Activated T-helper 2 cell treated with anti-CD3 and anti-CD28 coated beads, Interferon-gamma antibody, Interleukin-2, Interleukin-4, amounts not matched to agents 10 μg/mL and 5 μg/mL and 100 μg/mL, durations not matched to agents 14 hours and 24 hours and 36 hours (primary cell): ENCODE measurements at regions not wholly inside any gene's neighbourhood (a gene's known extent, or its start where the extent isn't known, plus 50 kb on each side); places are given as distances from the start of the nearest gene placed in this dataset.

Source experiments
- DNase-seq: peaks from one replicate; pipeline ENCODE4 v3.0.0; 2021; ENCODE audit warnings: low spot score
- H3K27ac Mint-ChIP-seq: one replicate; pipeline ENCODE4 v1.8.0; 2021; ENCODE audit warnings: mixed read lengths
- H3K27me3 Mint-ChIP-seq: one replicate; pipeline ENCODE4 v1.8.0; 2021; ENCODE audit warnings: low read depth, mixed read lengths
- H3K36me3 Mint-ChIP-seq: one replicate; pipeline ENCODE4 v1.8.0; 2021; ENCODE audit warnings: low read depth, mixed read lengths
- H3K4me1 Mint-ChIP-seq: one replicate; pipeline ENCODE4 v1.8.0; 2021; ENCODE audit warnings: low read depth, mixed read lengths
- H3K4me3 Mint-ChIP-seq: one replicate; pipeline ENCODE4 v1.8.0; 2021; ENCODE audit warnings: low read depth, mild to moderate bottlenecking, moderate library complexity, mixed read lengths
- H3K9me3 Mint-ChIP-seq: one replicate; pipeline ENCODE4 v1.8.0; 2021; ENCODE audit warnings: mixed read lengths
- intact Hi-C: fragments of 100-400 bp; cut with micrococcal nuclease; formaldehyde crosslinking; loops from one replicate; pipeline ENCODE4 v1.15.1; 2023

DNA sequence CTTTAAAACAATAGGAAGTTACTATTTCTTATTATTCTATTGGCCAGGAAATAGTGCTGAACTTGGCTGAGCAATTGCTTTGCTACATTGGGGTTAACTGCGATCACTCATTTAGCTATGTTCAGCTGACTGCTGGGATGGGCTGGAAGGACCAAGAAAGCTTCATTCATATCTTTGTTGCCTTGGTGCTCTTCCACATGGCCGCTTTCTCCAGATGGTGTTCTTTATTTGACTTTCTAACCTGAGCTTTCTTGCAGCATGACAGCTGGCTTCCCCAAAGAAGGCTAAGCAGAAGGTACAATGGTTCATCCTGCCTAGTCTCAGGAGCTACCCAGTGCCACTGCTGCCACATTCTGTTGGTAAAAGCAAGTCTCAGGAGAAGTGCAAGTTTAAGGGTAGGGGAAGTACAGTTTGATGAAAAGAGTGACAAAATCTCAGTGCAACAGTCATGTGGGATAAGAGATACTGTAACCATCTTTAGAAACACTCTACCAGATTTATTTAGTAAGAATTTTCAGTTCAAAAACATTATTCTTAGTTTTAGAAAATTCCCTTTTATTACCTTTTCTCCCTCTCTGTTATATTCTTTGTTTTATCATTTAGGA lies 180.6 kb upstream of the RBMS1 start:
- Mint-ChIP-seq H3K36me3 (no peaks in the 10 kb centered on the region), H3K27me3 (peaks cover 3% of the 10 kb centered on the region), H3K27ac (no peak overlapping the region), H3K9me3 (no peaks in the 10 kb centered on the region), H3K4me1 (no peaks in the 10 kb centered on the region), H3K4me3 (no peak overlapping the region)
- no peak for DNase-seq
- intact Hi-C loops, result no loop called here

DNA sequence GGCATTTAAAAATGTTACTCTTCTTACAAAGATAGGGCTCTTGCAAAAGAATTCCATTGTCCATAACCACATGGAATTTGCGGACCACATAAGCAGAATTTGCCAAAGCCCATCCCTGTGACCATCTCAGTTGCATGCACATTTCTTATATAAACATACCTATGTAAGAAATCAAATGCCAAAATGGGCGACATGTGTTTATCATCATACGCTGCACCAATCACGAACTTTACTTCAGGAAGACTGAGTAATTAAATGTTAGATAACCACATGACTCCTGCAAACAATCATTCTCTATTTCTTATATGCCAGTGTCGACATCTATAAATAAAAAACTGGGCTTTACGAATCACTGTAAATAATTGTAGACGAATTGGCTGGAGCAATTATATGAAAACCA lies 186.1 kb upstream of the RBMS1 start:
- intact Hi-C loops, result no loop called here
- peaks cover 12% of the 10 kb centered on the region for H3K27me3 Mint-ChIP-seq
- no peaks in the 10 kb centered on the region for H3K4me1 Mint-ChIP-seq
- no peaks in the 10 kb centered on the region for H3K36me3 Mint-ChIP-seq
- H3K9me3 Mint-ChIP-seq, result no peaks in the 10 kb centered on the region
- no peak for DNase-seq
- no peak overlapping the region for H3K27ac Mint-ChIP-seq
- no peak overlapping the region for H3K4me3 Mint-ChIP-seq

DNA sequence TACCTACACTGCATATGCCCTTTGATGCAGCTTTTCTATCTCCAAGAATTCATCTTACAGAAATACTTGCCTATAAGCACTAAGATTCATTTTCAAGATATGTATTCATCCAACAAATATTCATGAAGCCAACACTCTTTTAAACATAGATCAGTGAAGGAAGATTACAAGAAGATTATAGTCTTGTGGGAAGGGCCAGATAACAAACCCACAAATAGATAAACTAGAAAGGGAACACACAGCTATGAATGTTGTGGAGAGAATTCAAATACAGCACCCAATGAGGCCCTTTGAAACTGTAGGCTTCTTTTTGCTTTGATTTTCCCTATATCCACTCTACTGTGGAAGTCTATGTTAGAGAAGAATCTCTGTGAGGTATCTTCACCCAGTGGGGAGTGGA lies 186.7 kb upstream of the RBMS1 start:
- no peaks in the 10 kb centered on the region for H3K36me3 Mint-ChIP-seq
- H3K4me3 Mint-ChIP-seq, result no peak overlapping the region
- intact Hi-C loops, result no loop called here

DNA sequence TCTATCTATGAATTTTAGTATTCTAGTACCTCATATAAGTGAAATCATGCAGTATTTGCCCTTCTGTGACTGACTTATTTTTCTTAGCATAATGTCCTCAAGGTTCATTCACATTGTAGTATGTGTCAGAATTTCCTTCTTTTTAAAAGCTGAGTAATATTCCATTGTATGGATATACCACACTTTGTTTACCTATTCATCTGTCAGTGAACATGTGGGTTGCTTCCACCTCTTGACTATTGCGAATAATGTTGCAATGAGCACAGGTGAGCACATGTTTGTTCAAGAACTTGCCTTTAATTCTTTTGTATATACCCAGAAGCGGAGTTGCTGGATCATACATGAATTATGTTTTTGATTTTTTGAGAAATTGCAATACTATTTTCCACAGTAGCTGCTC lies 187.4 kb upstream of the RBMS1 start:
- no peak overlapping the region for H3K4me3 Mint-ChIP-seq
- H3K9me3 Mint-ChIP-seq, result no peaks in the 10 kb centered on the region
- DNase-seq, result no peak
- no peak overlapping the region for H3K27ac Mint-ChIP-seq
- H3K27me3 Mint-ChIP-seq, result peaks cover 11% of the 10 kb centered on the region
- no peaks in the 10 kb centered on the region for H3K4me1 Mint-ChIP-seq
- H3K36me3 Mint-ChIP-seq, result no peaks in the 10 kb centered on the region
- intact Hi-C loops, result no loop called here

More for the DNA sequence above, 186.7 kb upstream of the RBMS1 start:
- no peaks in the 10 kb centered on the region for H3K4me1 Mint-ChIP-seq
- H3K27me3 Mint-ChIP-seq, result peaks cover 11% of the 10 kb centered on the region
- no peaks in the 10 kb centered on the region for H3K9me3 Mint-ChIP-seq
- no peak for DNase-seq
- no peak overlapping the region for H3K27ac Mint-ChIP-seq

DNA sequence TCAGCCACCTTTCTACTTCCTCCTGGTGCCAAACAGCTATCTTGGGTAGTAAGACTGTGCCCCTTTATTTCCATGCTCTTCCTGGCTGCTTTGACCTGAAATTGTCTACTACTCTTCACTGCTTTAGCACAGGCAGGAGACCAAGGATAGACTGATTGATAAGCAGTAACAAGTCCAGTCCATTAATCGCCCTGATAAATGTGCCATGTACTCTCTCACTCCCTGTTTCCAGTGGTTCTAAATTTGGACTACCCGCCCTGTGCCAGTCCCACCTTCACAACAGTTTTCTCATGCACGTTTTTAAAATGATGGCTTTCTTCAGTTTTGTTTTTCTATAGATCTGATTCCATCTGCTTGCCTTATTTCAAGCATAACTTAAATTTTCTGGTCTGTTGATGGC lies 189.6 kb upstream of the RBMS1 start:
- H3K36me3 Mint-ChIP-seq, result no peaks in the 10 kb centered on the region
- intact Hi-C loops, result no loop called here
- no peak overlapping the region for H3K4me3 Mint-ChIP-seq
- no peak for DNase-seq
- no peaks in the 10 kb centered on the region for H3K4me1 Mint-ChIP-seq
- H3K27ac Mint-ChIP-seq, result no peak overlapping the region
- H3K27me3 Mint-ChIP-seq, result peaks cover 11% of the 10 kb centered on the region
- H3K9me3 Mint-ChIP-seq, result no peaks in the 10 kb centered on the region

DNA sequence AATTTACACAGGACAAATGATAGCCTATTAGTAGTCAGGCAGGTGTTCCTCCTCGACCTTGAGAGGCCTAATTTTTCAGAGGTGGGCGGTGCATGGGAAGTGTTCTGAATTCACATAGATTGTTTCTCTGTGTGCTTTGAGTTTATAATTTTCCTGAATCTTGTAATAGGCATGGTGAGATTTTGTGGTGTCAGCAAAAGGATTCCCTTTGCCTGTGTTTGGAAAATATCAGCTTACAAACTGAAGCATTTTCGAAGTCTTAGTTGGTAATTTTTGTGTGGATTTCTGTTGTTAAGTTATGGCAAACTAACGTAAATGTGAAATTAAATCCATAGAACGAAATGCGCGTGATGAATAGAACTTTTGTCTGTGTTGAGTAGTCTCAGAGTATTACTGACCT lies 194.0 kb upstream of the RBMS1 start:
- no peak for DNase-seq
- H3K4me1 Mint-ChIP-seq, result no peaks in the 10 kb centered on the region
- H3K27ac Mint-ChIP-seq, result no peak overlapping the region
- intact Hi-C loops, result no loop called here
- H3K36me3 Mint-ChIP-seq, result no peaks in the 10 kb centered on the region
- peaks cover 9% of the 10 kb centered on the region for H3K27me3 Mint-ChIP-seq
- no peak overlapping the region for H3K4me3 Mint-ChIP-seq
- H3K9me3 Mint-ChIP-seq, result no peaks in the 10 kb centered on the region

DNA sequence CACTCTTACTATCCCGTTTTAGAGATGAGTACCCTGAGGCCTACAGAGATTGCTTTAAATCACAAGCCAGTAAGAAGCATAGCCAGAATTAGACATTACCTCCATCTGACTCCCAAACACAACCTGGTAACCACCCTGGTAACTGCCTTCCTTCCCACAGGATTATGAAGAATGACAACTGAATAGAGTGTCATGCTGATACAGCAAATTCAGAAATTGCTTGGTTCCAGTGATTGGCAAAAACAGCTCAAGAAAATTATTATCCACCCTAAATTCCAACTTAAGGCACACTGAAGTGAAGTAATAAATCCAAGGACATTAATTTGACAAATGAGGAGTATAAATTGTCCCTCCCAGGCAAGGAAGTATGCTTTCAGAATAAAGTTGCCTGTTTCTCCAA lies 195.8 kb upstream of the RBMS1 start:
- Mint-ChIP-seq H3K36me3 (no peaks in the 10 kb centered on the region), H3K4me3 (no peak overlapping the region), H3K9me3 (no peaks in the 10 kb centered on the region), H3K27ac (no peak overlapping the region), H3K4me1 (no peaks in the 10 kb centered on the region), H3K27me3 (peaks cover 4% of the 10 kb centered on the region)
- intact Hi-C loops, result no loop called here
- DNase-seq, result no peak

DNA sequence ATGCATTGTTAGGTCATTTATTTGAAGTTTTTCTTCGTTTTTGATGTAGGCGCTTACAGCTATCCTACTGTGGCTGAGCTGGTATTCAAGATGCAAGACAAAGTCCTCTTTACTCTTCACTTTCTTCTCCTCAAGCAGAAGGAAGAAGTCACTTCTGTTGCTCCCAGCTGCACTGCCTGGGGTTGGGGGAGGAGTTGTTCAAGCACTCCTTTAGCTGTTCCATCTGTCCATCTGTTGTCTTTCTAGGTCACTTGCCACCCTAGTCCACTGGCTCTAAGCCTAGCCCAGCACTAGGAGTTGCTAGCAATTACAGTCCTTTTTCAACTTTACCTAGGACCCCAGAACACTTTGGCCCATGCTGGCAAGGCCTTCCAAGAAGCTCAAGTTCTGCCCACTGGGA lies 200.6 kb upstream of the RBMS1 start:
- no peak for DNase-seq
- H3K4me3 Mint-ChIP-seq, result no peak overlapping the region
- no peaks in the 10 kb centered on the region for H3K9me3 Mint-ChIP-seq
- H3K27me3 Mint-ChIP-seq, result peaks cover 4% of the 10 kb centered on the region
- H3K36me3 Mint-ChIP-seq, result no peaks in the 10 kb centered on the region
- intact Hi-C loops, result no loop called here
- no peaks in the 10 kb centered on the region for H3K4me1 Mint-ChIP-seq
- H3K27ac Mint-ChIP-seq, result no peak overlapping the region

DNA sequence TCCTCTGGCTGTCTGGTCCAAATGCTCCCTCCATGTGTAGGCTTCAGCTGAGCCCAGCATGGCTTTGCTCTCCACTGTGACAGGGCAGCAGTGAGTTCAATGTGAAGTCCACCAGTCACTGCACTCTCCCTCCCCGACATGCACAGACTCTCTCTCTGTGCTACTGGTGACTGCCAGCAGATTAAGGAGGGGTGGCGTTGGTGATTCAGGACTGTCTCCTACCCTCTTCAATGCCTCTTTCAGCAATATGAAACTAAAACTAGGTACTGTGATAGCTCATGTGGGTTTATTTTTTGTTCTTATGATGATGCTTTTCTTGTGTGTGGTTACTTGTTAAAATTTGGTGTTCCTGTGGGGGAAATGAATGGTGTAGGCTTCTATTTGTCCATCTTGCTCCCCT lies 201.0 kb upstream of the RBMS1 start:
- no peaks in the 10 kb centered on the region for H3K9me3 Mint-ChIP-seq
- DNase-seq, result no peak
- H3K36me3 Mint-ChIP-seq, result no peaks in the 10 kb centered on the region
- H3K27me3 Mint-ChIP-seq, result peaks cover 4% of the 10 kb centered on the region
- H3K27ac Mint-ChIP-seq, result no peak overlapping the region
- intact Hi-C loops, result no loop called here
- H3K4me1 Mint-ChIP-seq, result no peaks in the 10 kb centered on the region
- no peak overlapping the region for H3K4me3 Mint-ChIP-seq

DNA sequence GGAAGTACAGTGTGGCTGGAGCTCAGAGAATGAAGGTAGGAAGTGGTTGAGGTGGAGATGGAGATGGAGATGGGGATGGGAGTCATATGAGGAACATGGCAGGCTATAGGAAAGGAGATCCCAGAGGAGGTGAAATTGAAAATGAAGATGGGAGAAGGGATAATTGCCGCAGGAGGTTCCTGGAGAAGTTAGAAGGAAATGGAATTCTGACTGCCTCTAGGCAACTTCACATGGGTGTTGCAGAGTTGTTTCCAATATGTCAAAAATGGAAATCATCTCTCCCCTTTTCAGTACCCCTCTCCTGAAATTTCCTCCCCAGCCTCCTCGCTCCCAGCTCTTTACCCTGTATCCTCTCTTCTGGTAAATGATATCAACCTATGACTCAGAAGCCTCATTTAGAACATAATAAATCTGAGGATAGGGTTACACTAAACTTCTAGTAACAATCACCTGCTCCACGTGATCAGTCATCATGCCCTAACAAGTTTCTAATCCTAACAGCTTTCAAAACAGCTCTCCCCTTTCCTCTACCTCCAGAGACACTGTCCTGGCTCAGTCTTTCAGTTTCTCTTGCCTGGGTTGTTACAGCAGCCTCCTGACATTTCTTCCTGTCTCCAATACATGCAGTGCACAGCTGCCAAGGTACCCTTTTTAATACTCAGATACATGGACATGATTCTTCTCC lies 201.9 kb upstream of the RBMS1 start:
- intact Hi-C loops, result no loop called here
- Mint-ChIP-seq H3K4me1 (no peaks in the 10 kb centered on the region), H3K9me3 (no peaks in the 10 kb centered on the region)

DNA sequence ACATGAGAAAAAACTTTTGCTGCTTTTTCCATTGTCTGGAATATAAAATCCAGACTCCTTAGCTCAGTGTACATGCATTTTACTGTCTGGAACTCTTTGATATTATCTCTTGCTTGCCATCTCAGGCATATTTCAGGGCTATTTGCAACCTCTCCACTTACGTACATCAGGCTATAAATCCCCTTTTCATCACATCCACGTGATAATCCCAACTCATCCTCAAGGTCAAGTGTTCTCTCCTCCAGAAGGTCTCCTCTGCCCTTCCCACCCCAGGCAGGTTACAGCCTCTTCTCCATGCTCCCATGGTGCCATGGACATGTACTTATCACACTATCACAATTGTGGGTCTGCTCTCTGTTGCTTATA lies 202.5 kb upstream of the RBMS1 start:
- Mint-ChIP-seq H3K27me3 (peaks cover 7% of the 10 kb centered on the region), H3K4me3 (no peak overlapping the region), H3K27ac (no peak overlapping the region), H3K36me3 (no peaks in the 10 kb centered on the region), H3K4me1 (no peaks in the 10 kb centered on the region), H3K9me3 (no peaks in the 10 kb centered on the region)
- DNase-seq, result no peak
- intact Hi-C loops, result no loop called here

More for the DNA sequence above, 201.9 kb upstream of the RBMS1 start:
- H3K27ac Mint-ChIP-seq, result no peak overlapping the region
- peaks cover 4% of the 10 kb centered on the region for H3K27me3 Mint-ChIP-seq
- no peak overlapping the region for H3K4me3 Mint-ChIP-seq
- DNase-seq, result no peak
- H3K36me3 Mint-ChIP-seq, result no peaks in the 10 kb centered on the region

DNA sequence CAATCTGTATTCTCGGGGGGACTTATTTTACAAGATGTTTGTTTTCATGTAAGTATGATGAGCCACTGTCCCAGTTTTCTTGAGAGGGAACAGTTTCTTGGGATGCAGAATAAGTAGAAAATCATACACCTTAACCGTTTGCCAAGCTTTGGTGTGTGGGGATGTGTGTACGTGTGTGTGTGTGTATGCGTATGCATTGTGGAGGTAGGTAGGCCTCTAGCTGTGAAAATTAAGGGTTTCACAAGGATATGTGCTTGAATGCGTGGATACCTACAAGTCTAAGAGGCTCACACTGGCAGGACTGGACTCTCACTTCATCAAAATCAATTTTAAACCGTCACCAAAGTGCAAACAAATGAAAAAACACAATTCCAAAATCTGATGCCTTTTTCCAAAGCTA lies 204.2 kb upstream of the RBMS1 start:
- H3K4me1 Mint-ChIP-seq, result no peaks in the 10 kb centered on the region
- no peaks in the 10 kb centered on the region for H3K36me3 Mint-ChIP-seq
- H3K27me3 Mint-ChIP-seq, result peaks cover 6% of the 10 kb centered on the region
- no peak for DNase-seq
- H3K27ac Mint-ChIP-seq, result no peak overlapping the region
- H3K4me3 Mint-ChIP-seq, result no peak overlapping the region
- intact Hi-C loops, result no loop called here
- H3K9me3 Mint-ChIP-seq, result no peaks in the 10 kb centered on the region

DNA sequence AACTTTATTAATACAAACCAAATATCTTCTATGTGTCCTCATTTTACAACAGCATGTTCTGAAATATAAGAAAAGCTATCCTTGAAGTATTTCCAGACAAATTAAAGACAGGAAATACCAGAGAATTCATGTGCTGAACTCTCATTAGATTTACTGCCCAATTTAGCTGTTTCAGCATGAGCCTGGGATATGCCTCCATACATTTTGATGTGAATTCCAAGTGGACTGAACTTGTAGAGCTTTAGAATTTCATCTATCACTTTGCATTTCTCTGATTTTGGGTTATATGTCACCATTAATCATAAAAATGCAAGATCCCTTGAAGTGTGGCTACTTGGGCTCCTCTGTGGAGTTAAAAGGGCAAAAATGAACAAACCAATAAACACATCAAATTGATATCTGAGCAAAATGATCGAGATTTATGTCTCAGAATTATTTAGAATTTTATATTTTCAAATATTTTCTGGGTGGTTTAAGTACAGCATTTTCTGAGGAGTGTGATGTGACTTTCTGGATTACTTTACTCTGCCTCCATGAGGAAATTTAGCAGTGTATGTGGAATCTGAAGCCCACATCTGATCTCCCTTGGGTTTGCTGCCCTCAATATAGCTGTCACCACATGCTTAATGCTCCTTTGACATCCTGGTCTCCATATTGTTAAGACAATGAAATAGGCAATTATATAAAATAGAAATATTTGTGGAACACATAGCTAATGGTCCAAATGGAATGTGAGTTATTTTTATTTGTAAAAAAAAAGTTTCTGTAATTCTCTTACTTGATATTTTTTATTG lies 206.6 kb upstream of the RBMS1 start:
- Mint-ChIP-seq H3K27me3 (peaks cover 6% of the 10 kb centered on the region), H3K27ac (no peak overlapping the region), H3K4me1 (peaks cover 11% of the 10 kb centered on the region), H3K9me3 (no peaks in the 10 kb centered on the region), H3K4me3 (no peak overlapping the region), H3K36me3 (no peaks in the 10 kb centered on the region)
- intact Hi-C loops, result no loop called here
- DNase-seq, result no peak
